ENCODE measurements at regions not wholly inside any gene's neighbourhood (a gene's known extent, or its start where the extent isn't known, plus 50 kb on each side); places are given as distances from the start of the nearest gene placed in this dataset.

DNA sequence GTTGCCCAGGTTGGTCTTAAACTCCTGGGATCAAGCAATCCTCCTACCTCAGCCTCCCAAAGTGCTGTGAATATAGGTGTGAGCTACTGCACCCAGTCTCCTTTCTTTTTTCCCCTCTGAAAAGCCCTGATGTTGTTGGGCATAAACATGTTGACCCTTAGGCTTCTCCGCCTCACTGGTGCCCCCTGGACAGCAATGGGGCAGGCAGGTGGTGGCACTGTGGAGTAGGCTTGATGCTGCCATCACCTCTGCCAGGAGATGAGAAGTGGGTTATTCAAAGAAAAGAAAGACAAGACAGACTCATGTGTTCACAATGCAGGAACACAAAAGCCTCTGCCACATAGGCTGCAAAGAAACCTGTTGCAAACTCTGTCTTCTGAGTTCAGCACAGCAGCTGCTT lies 169.9 kb downstream of the EN1 start:
- intact Hi-C loops (cut with micrococcal nuclease) (no loop called here), in situ Hi-C loops (cut with MboI) (no loop called here)
- ATAC-seq: no peak
- no peaks in the 10 kb centered on the region for H3K9me1 ChIP-seq (ENCODE audit: control insufficient read depth, insufficient read depth, low read length)
- H3K4me1 ChIP-seq (replicated peaks in 1 of 2; ENCODE audit: control insufficient read depth in 2 of 2, insufficient read depth in 2 of 2, low read length in 2 of 2): peaks cover 0 to 6% of the 10 kb centered on the region in 2 experiments; a peak in 3 of 5 replicates
- H3K79me2 ChIP-seq (ENCODE audit: control insufficient read depth, insufficient read depth, low read length): no peaks in the 10 kb centered on the region
- H3K9me3 ChIP-seq (replicated peaks; ENCODE audit: control insufficient read depth, insufficient read depth, low read depth, low read length): no peaks in the 10 kb centered on the region
- FAIRE-seq: no peak
- H3K9ac ChIP-seq (ENCODE audit: insufficient read depth in 1 of 2, low read depth in 2 of 2, low read length in 2 of 2): no peak overlapping the region
- whole genome bisulfite sequencing (ENCODE audit: insufficient coverage, low coverage, missing lambda C conversion rate): 67% methylated on average over 1 of the region's 1 CpG
- H3K36me3 ChIP-seq (ENCODE audit: control insufficient read depth, insufficient read depth, low read length): no peaks in the 10 kb centered on the region
- H3K4me3 ChIP-seq: no peak overlapping the region
- TF ChIP-seq SETDB1 (IDR thresholded peaks at IDR 0.05; ENCODE audit: low read length) (no peak), ZNF212 (CRISPR knock-in tag; IDR thresholded peaks at IDR 0.05) (no peak), PBX2 (CRISPR knock-in tag; IDR thresholded peaks at IDR 0.05; ENCODE audit: low read depth) (no peak), PBX2 (tag; conservative IDR thresholded peaks at IDR 0.05; ENCODE audit: low read depth) (no peak), ASH1L (IDR thresholded peaks at IDR 0.05; ENCODE audit: borderline replicate concordance, low read depth, partially characterized antibody) (no peak), PTTG1 (tag; IDR thresholded peaks at IDR 0.05; ENCODE audit: low read depth) (no peak), MAX (CRISPR knock-in tag; IDR thresholded peaks at IDR 0.05) (no peak), MED1 (CRISPR knock-in tag; IDR thresholded peaks at IDR 0.05; ENCODE audit: borderline replicate concordance) (no peak), TCF7 (IDR thresholded peaks at IDR 0.05; ENCODE audit: borderline replicate concordance) (no peak), LARP7 (IDR thresholded peaks at IDR 0.05) (no peak), GABPA (tag; conservative IDR thresholded peaks at IDR 0.05; ENCODE audit: low read depth) (no peak), FOXA3 (CRISPR knock-in tag; conservative IDR thresholded peaks at IDR 0.05 in 1 of 2, IDR thresholded peaks at IDR 0.05 in 1 of 2) (no peak), U2AF1 (optimal IDR thresholded peaks at IDR 0.05; ENCODE audit: low read depth, low read length) (no peak), IRF1 (CRISPR knock-in tag; IDR thresholded peaks at IDR 0.05; ENCODE audit: borderline replicate concordance) (no peak), SMAD4 (CRISPR knock-in tag; conservative IDR thresholded peaks at IDR 0.05) (no peak)
- TF ChIP-seq, protein P1, sequence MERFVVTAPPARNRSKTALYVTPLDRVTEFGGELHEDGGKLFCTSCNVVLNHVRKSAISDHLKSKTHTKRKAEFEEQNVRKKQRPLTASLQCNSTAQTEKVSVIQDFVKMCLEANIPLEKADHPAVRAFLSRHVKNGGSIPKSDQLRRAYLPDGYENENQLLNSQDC (CRISPR knock-in tag; IDR thresholded peaks at IDR 0.05): no peak
- H3K27me3 ChIP-seq (ENCODE audit: control insufficient read depth in 2 of 2, insufficient read depth in 2 of 2, low read length in 2 of 2): peaks cover 0 to 16% of the 10 kb centered on the region in 2 experiments; a peak in 3 of 5 replicates
- H2AFZ ChIP-seq (ENCODE audit: low read depth, low read length): no peak overlapping the region
- ChIA-PET CTCF (ENCODE audit: low intra/inter-chr PET ratio) (no interaction called here), POLR2A (interaction anchor here (1.3 kb wide), 1 partner anchor 11 kb away, joined by 3 read pairs; no protein-coding TSS in a partner anchor)
- H3K4me2 ChIP-seq (ENCODE audit: insufficient read depth, low read length): no peak overlapping the region
- no peak for DNase-seq (ENCODE audit: extremely low read depth in 1 of 4, low spot score in 3 of 4)
- BruUV-seq (replicated peaks): no TSS peak
- H3K27ac ChIP-seq (ENCODE audit: extremely low read depth, low read depth, low read length): no peak overlapping the region
- H4K20me1 ChIP-seq (replicated peaks; ENCODE audit: control insufficient read depth, insufficient read depth, low read length): no peaks in the 10 kb centered on the region

Measured in K562 (cell line).